ENCODE measurements at regions not wholly inside any gene's neighbourhood (a gene's known extent, or its start where the extent isn't known, plus 50 kb on each side); places are given as distances from the start of the nearest gene placed in this dataset.

GRCh38 chr7:51665045-51665780 lies 348.6 kb upstream of the COBL start:
- no peak for TF ChIP-seq GATA2 (IDR thresholded peaks at IDR 0.05; ENCODE audit: low read depth, low read length)

GRCh38 chr7:51660516-51660915 lies 343.9 kb upstream of the COBL start:
- no peak for TF ChIP-seq GATA3 (IDR thresholded peaks at IDR 0.05; ENCODE audit: low read depth, low read length)
- TF ChIP-seq GATA2 (IDR thresholded peaks at IDR 0.05; ENCODE audit: low read depth, low read length) = no peak

DNA sequence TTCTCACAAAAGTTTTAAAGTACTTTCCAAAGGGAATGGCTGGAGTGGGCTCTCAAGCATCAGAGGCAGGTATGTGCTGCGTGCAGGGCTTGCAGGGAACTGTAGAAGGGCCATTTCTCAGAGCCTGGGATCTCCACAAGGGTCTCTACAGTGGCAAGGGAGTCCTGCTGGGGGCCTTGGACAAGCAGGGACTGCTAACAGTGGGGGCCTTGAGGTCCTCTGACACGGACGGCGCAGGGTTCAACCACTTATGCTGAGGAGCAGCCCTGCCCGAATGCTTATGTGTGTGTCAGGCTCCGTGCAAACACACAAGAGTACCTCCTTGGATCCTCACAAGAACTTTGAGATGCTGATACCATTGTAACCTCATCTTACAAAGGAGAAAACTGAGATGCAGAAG lies 342.1 kb upstream of the COBL start:
- no peak for TF ChIP-seq GATA2 (IDR thresholded peaks at IDR 0.05; ENCODE audit: low read depth, low read length)

DNA sequence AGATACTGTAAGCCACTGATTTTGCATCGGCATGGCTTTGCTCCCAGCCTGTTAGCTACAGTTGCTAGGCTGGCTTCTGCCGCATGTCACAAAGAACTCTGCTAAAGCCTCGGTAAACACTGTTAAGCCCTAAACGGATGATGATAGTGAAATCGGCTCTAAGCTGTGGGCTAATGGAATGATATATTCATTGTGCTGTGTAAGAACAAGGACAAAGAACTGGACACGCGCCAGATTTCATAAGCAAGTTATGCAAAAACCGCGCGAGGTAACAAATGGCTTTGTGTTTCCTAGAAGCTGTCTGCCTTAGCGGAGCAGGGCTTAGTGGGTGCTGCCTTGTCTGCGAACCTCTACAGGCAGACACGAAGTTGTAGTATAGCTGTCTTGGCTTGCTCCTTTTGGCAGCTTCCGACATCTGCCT lies 331.3 kb upstream of the COBL start:
- TF ChIP-seq GATA2 (IDR thresholded peaks at IDR 0.05; ENCODE audit: low read depth, low read length) (peak; percentile 48; the same call in 1 of the 2 replicates), GATA3 (IDR thresholded peaks at IDR 0.05; ENCODE audit: low read depth, low read length) (no peak)

DNA sequence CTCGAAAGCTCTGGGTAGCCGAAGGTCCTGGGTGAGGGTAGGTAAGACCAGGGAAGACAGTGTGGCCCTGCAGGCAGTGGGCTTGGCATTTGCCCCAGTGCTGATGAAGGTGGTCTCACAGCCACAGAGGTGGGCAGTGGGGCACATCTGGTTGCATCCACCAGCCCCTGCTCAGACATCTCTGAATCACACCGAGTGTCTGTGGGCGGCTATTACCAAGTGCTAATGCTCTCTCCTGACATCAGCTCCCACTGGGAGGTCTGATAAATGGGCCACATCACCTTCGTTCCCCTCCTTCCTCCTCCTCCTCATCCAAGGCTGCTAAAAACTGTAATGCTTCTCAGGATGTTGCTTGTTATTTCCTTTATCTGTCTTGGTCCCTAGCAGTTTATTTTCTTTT lies 330.9 kb upstream of the COBL start:
- TF ChIP-seq GATA2 (IDR thresholded peaks at IDR 0.05; ENCODE audit: low read depth, low read length) (no peak), GATA3 (IDR thresholded peaks at IDR 0.05; ENCODE audit: low read depth, low read length) (no peak)

DNA sequence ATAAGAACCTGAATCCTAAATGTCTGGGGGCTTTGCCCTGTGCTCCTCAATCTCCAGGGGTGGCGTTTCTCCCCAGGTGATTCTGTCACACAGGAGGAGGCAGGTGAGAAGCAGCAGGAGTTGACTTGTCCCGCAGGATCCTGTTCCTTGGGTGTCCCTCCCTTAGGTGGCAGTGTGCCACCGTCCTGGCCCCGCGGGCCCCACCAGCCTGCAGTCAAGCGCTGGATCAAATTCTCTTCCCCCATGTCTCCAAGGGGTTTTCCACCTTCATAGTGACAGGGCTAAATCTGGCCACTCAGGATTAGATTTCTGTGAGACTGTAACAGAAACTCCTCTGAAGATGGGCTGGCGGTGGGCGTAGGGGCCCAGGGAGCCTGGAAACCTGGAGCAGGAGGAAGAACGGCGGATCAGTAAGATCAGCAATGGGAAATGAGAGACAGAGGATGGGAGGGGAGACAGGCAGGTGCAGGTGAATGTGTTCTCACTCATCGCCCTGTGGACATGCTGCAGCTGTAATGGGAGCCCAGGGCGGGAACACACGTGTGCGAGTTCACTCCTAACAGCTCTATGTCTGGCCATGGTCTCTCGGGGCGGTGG lies 329.2 kb upstream of the COBL start:
- TF ChIP-seq GATA3 (IDR thresholded peaks at IDR 0.05; ENCODE audit: low read depth, low read length) (no peak), GATA2 (IDR thresholded peaks at IDR 0.05; ENCODE audit: low read depth, low read length) (no peak)

GRCh38 chr7:51645255-51645654 lies 328.6 kb upstream of the COBL start:
- no peak for TF ChIP-seq GATA2 (IDR thresholded peaks at IDR 0.05; ENCODE audit: low read depth, low read length)
- TF ChIP-seq GATA3 (IDR thresholded peaks at IDR 0.05; ENCODE audit: low read depth, low read length) = no peak

GRCh38 chr7:51644216-51644615 lies 327.6 kb upstream of the COBL start:
- TF ChIP-seq GATA2 (IDR thresholded peaks at IDR 0.05; ENCODE audit: low read depth, low read length) (no peak), GATA3 (IDR thresholded peaks at IDR 0.05; ENCODE audit: low read depth, low read length) (no peak)

DNA sequence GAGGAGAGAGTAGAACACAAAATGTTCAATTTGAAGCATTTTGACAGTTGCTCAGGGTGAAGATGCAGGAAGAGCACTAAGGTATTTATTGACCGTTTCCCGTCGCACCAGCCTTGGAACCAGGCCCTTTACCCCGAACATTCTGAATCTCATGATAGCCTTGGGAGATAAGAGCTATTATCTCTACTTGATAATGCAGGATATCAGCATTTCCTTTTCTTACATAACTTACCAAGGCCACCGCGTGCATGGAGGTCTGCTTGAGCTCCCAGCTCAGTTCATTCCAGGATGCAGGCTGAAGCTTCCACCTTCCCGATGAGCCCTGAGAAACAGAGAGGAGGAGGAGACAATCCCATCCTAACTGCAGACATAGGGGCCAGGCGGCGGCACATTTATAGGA lies 324.2 kb upstream of the COBL start:
- TF ChIP-seq GATA3 (IDR thresholded peaks at IDR 0.05; ENCODE audit: low read depth, low read length) = no peak
- TF ChIP-seq GATA2 (IDR thresholded peaks at IDR 0.05; ENCODE audit: low read depth, low read length) = no peak

GRCh38 chr7:51639661-51640334 lies 323.2 kb upstream of the COBL start:
- TF ChIP-seq GATA3 (IDR thresholded peaks at IDR 0.05; ENCODE audit: low read depth, low read length) (no peak), GATA2 (IDR thresholded peaks at IDR 0.05; ENCODE audit: low read depth, low read length) (no peak)

DNA sequence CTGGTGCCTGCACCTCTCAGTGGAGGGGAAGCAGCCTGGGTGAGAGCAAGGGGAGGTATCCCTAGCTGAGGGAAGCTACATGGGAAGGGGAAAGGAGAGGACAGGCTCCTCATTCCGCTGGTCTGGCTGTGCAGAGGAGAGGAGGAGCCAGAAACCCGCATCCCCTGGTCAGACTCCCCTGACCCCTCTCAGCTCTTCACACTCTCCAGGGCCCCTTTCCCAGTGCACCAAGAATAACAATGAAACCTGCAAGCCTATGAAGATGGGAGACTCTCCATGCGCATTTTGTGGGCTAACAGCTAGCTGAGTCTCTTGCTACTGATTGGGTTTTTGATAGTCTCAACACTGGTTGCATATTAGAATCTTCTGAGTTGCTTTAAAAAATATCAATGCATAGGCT lies 319.9 kb upstream of the COBL start:
- TF ChIP-seq GATA2 (IDR thresholded peaks at IDR 0.05; ENCODE audit: low read depth, low read length) (no peak), GATA3 (IDR thresholded peaks at IDR 0.05; ENCODE audit: low read depth, low read length) (no peak)

GRCh38 chr7:51635775-51636174 lies 319.2 kb upstream of the COBL start:
- TF ChIP-seq GATA3 (IDR thresholded peaks at IDR 0.05; ENCODE audit: low read depth, low read length) = no peak
- TF ChIP-seq GATA2 (IDR thresholded peaks at IDR 0.05; ENCODE audit: low read depth, low read length) = no peak

GRCh38 chr7:51634538-51634937 lies 317.9 kb upstream of the COBL start:
- TF ChIP-seq GATA2 (IDR thresholded peaks at IDR 0.05; ENCODE audit: low read depth, low read length) (no peak), GATA3 (IDR thresholded peaks at IDR 0.05; ENCODE audit: low read depth, low read length) (no peak)

- TF ChIP-seq GATA3 (IDR thresholded peaks at IDR 0.05; ENCODE audit: low read depth, low read length) = no peak
- TF ChIP-seq GATA2 (IDR thresholded peaks at IDR 0.05; ENCODE audit: low read depth, low read length) = no peak
Measured at GRCh38 chr7:51634025-51634424, 317.4 kb upstream of the COBL start.

GRCh38 chr7:51633596-51633995 lies 317.0 kb upstream of the COBL start:
- no peak for TF ChIP-seq GATA3 (IDR thresholded peaks at IDR 0.05; ENCODE audit: low read depth, low read length)
- TF ChIP-seq GATA2 (IDR thresholded peaks at IDR 0.05; ENCODE audit: low read depth, low read length) = no peak
